GM23338 (cell line): ENCODE measurements at regions not wholly inside any gene's neighbourhood (a gene's known extent, or its start where the extent isn't known, plus 50 kb on each side); places are given as distances from the start of the nearest gene placed in this dataset.

Experiments used
- ATAC-seq: fragments of 200-7000 bp; cut with Tn5 transposase; 3 replicates; pipeline ENCODE4 v1.9.1; 2020
- DNase-seq: peaks from one replicate; pipeline ENCODE4 v3.0.0-alpha.2; 2015; ENCODE audit warnings: low spot score
- H2AFZ ChIP-seq: fragments of 200-600 bp; sonication (generic); 2 replicates; pipeline ENCODE4 v1.8.0; 2016; ENCODE audit warnings: antibody characterized with exemption, mild to moderate bottlenecking, moderate library complexity
- H3F3A ChIP-seq: fragments of 200-600 bp; sonication (generic); replicated peaks from 2 replicates; pipeline ENCODE4 v1.8.0; 2017; ENCODE audit warnings: antibody characterized with exemption, mixed run types, low read depth
- H3K27ac ChIP-seq: fragments of 200-600 bp; sonication (generic); 2 replicates; pipeline ENCODE4 v1.6.1; 2016; ENCODE audit warnings: low read depth
- H3K27me3 ChIP-seq: fragments of 200-600 bp; sonication (generic); 2 replicates; pipeline ENCODE4 v1.8.0; 2016; ENCODE audit warnings: mild to moderate bottlenecking, mixed run types, moderate library complexity; ENCODE audit not compliant: insufficient read depth
- H3K36me3 ChIP-seq: fragments of 200-600 bp; sonication (generic); 2 replicates; pipeline ENCODE4 v1.8.0; 2016; ENCODE audit warnings: mild to moderate bottlenecking; ENCODE audit not compliant: insufficient read depth
- H3K4me1 ChIP-seq: fragments of 200-600 bp; sonication (generic); 2 replicates; pipeline ENCODE4 v1.8.0; 2016; ENCODE audit warnings: mild to moderate bottlenecking, moderate library complexity; ENCODE audit not compliant: insufficient read depth
- H3K4me2 ChIP-seq: fragments of 200-600 bp; sonication (generic); 2 replicates; pipeline ENCODE4 v1.7.1; 2017; ENCODE audit warnings: mixed run types
- H3K4me3 ChIP-seq: fragments of 200-600 bp; sonication (generic); 2 replicates; pipeline ENCODE4 v1.6.1; 2016; ENCODE audit warnings: mixed run types
- H3K79me2 ChIP-seq: fragments of 200-600 bp; sonication (generic); replicated peaks from 2 replicates; pipeline ENCODE4 v1.8.0; 2017; ENCODE audit warnings: mild to moderate bottlenecking; ENCODE audit not compliant: insufficient read depth
- H3K9me2 ChIP-seq: fragments of 200-600 bp; sonication (generic); 2 replicates; pipeline ENCODE4 v1.8.0; 2017; ENCODE audit not compliant: insufficient read depth
- H4K20me1 ChIP-seq: fragments of 200-600 bp; sonication (generic); replicated peaks from 2 replicates; pipeline ENCODE4 v1.8.0; 2017; ENCODE audit warnings: mild to moderate bottlenecking; ENCODE audit not compliant: insufficient read depth
- H3K27ac Mint-ChIP-seq: 2 replicates; pipeline ENCODE4 v1.8.0; 2020; ENCODE audit warnings: inconsistent platforms, mild to moderate bottlenecking, moderate library complexity, mixed read lengths
- H3K27me3 Mint-ChIP-seq: 3 replicates; pipeline ENCODE4 v1.8.0; 2022; ENCODE audit warnings: low read depth, mild to moderate bottlenecking, moderate library complexity, mixed read lengths, inconsistent platforms; ENCODE audit not compliant: insufficient read depth, poor library complexity
- H3K36me3 Mint-ChIP-seq: 3 replicates; pipeline ENCODE4 v1.8.0; 2021; ENCODE audit warnings: low read depth, mild to moderate bottlenecking, inconsistent platforms, moderate library complexity, mixed read lengths
- H3K4me1 Mint-ChIP-seq: 3 replicates; pipeline ENCODE4 v1.8.0; 2020; ENCODE audit warnings: mild to moderate bottlenecking, inconsistent platforms, mixed read lengths
- H3K4me3 Mint-ChIP-seq: 3 replicates; pipeline ENCODE4 v1.8.0; 2021; ENCODE audit warnings: moderate library complexity, mild to moderate bottlenecking, inconsistent platforms, mixed read lengths
- H3K9me3 Mint-ChIP-seq: 3 replicates; pipeline ENCODE4 v1.8.0; 2020; ENCODE audit warnings: moderate library complexity, mild to moderate bottlenecking, inconsistent platforms, mixed read lengths
- CREB1 ChIP-seq: fragments of 250-450 bp; sonication (Bioruptor Pico); IDR thresholded peaks from 2 replicates; pipeline ENCODE4 v1.5.0; 2020; ENCODE audit warnings: low read depth, mild to moderate bottlenecking, moderate library complexity
- EZH2phosphoT487 ChIP-seq: fragments of 200-600 bp; sonication (generic); IDR thresholded peaks from one replicate; pipeline ENCODE4 v1.8.1; 2018; ENCODE audit warnings: antibody characterized with exemption; ENCODE audit not compliant: unreplicated experiment
- POLR2AphosphoS5 ChIP-seq: IDR thresholded peaks from 2 replicates; pipeline ENCODE4 v1.6.1; 2016; ENCODE audit warnings: antibody characterized with exemption, low read depth
- REST ChIP-seq: IDR thresholded peaks from one replicate; pipeline ENCODE4 v1.6.1; 2018; ENCODE audit warnings: antibody characterized with exemption; ENCODE audit not compliant: unreplicated experiment
- ZNF114 ChIP-seq: fragments of 250-450 bp; sonication (Bioruptor Pico); IDR thresholded peaks from 2 replicates; pipeline ENCODE4 v1.5.0; 2020; ENCODE audit warnings: mild to moderate bottlenecking, moderate library complexity
- TF ChIP-seq, protein P1 (sequence below): fragments of 250-450 bp; sonication (Bioruptor Pico); IDR thresholded peaks from 2 replicates; pipeline ENCODE4 v1.5.0; 2020; ENCODE audit warnings: mild to moderate bottlenecking, moderate library complexity

DNA sequence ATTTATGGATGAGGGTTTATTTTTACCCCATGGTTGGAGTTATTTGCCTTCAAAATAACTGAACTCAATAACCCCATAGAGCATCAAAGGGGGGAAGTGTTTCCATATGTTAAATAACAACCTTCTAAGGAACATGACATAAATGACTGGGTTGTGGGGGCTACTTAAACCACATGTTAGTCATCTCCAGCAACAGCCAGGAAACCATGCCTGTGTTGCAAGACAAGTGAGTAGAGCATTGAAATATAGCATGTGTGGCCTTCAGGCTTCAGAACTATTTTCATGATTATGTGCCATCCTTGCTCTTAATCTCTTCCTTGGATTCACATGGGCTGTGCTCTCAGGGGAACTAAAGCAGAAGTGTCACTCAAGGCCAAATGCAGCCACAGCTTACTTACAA is 431.2 kb downstream of the AGTPBP1 start (continued):
- TF ChIP-seq, protein P1, sequence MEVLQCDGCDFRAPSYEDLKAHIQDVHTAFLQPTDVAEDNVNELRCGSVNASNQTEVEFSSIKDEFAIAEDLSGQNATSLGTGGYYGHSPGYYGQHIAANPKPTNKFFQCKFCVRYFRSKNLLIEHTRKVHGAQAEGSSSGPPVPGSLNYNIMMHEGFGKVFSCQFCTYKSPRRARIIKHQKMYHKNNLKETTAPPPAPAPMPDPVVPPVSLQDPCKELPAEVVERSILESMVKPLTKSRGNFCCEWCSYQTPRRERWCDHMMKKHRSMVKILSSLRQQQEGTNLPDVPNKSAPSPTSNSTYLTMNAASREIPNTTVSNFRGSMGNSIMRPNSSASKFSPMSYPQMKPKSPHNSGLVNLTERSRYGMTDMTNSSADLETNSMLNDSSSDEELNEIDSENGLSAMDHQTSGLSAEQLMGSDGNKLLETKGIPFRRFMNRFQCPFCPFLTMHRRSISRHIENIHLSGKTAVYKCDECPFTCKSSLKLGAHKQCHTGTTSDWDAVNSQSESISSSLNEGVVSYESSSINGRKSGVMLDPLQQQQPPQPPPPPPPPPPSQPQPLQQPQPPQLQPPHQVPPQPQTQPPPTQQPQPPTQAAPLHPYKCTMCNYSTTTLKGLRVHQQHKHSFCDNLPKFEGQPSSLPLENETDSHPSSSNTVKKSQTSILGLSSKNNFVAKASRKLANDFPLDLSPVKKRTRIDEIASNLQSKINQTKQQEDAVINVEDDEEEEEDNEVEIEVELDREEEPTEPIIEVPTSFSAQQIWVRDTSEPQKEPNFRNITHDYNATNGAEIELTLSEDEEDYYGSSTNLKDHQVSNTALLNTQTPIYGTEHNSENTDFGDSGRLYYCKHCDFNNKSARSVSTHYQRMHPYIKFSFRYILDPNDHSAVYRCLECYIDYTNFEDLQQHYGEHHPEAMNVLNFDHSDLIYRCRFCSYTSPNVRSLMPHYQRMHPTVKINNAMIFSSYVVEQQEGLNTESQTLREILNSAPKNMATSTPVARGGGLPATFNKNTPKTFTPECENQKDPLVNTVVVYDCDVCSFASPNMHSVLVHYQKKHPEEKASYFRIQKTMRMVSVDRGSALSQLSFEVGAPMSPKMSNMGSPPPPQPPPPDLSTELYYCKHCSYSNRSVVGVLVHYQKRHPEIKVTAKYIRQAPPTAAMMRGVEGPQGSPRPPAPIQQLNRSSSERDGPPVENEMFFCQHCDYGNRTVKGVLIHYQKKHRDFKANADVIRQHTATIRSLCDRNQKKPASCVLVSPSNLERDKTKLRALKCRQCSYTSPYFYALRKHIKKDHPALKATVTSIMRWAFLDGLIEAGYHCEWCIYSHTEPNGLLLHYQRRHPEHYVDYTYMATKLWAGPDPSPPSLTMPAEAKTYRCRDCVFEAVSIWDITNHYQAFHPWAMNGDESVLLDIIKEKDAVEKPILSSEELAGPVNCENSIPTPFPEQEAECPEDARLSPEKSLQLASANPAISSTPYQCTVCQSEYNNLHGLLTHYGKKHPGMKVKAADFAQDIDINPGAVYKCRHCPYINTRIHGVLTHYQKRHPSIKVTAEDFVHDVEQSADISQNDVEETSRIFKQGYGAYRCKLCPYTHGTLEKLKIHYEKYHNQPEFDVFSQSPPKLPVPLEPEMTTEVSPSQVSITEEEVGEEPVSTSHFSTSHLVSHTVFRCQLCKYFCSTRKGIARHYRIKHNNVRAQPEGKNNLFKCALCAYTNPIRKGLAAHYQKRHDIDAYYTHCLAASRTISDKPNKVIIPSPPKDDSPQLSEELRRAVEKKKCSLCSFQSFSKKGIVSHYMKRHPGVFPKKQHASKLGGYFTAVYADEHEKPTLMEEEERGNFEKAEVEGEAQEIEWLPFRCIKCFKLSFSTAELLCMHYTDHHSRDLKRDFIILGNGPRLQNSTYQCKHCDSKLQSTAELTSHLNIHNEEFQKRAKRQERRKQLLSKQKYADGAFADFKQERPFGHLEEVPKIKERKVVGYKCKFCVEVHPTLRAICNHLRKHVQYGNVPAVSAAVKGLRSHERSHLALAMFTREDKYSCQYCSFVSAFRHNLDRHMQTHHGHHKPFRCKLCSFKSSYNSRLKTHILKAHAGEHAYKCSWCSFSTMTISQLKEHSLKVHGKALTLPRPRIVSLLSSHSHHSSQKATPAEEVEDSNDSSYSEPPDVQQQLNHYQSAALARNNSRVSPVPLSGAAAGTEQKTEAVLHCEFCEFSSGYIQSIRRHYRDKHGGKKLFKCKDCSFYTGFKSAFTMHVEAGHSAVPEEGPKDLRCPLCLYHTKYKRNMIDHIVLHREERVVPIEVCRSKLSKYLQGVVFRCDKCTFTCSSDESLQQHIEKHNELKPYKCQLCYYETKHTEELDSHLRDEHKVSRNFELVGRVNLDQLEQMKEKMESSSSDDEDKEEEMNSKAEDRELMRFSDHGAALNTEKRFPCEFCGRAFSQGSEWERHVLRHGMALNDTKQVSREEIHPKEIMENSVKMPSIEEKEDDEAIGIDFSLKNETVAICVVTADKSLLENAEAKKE (CRISPR knock-in tag) = no peak

DNA sequence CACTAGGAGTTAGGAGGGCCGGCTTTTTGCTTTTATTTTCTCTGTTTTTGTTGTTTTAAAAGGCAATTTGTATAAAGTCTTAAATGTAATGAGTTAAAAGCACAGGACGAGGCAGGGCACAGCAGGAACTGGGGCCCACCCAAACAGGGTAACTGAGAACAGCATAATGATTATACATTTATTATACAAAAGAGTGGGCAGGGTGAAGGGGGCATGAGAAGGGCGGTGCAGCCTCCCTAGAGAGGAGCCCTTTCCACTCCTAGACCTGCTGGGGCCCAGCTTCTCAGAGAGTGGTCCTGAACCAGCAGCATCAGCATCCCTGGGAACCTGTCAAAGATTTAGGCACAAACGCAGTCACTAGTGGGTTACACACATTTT is 438.0 kb downstream of the AGTPBP1 start:
- Mint-ChIP-seq H3K27ac (no peak overlapping the region), H3K4me3 (no peak overlapping the region), H3K9me3 (no peaks in the 10 kb centered on the region; the same call in 2 of the 3 replicates), H3K4me1 (peaks cover under 1% of the 10 kb centered on the region; the same call in 2 of the 3 replicates), H3K27me3 (peaks cover 2% of the 10 kb centered on the region), H3K36me3 (no peaks in the 10 kb centered on the region)
- Histone ChIP-seq H3K9me2 (peaks cover 2% of the 10 kb centered on the region; the same call in 1 of the 2 replicates), H3K4me1 (no peaks in the 10 kb centered on the region), H3K4me2 (no peak overlapping the region), H3K27me3 (no peaks in the 10 kb centered on the region), H3K79me2 (no peaks in the 10 kb centered on the region), H3K4me3 (no peak overlapping the region), H3K36me3 (no peaks in the 10 kb centered on the region), H3F3A (no peaks in the 10 kb centered on the region), H2AFZ (no peak overlapping the region), H3K27ac (no peak overlapping the region), H4K20me1 (no peaks in the 10 kb centered on the region)
- ATAC-seq = no peak
- DNase-seq = no peak
- TF ChIP-seq, protein P1 (CRISPR knock-in tag) = no peak
- TF ChIP-seq CREB1 (CRISPR knock-in tag) (no peak), REST (no peak), EZH2phosphoT487 (no peak), ZNF114 (CRISPR knock-in tag) (no peak), POLR2AphosphoS5 (no peak)
